Astrocyte (in vitro differentiated cells and primary cell): ENCODE measurements at regions not wholly inside any gene's neighbourhood (a gene's known extent, or its start where the extent isn't known, plus 50 kb on each side); places are given as distances from the start of the nearest gene placed in this dataset.

Source experiments
- CTCF ChIP-seq: IDR thresholded peaks from 2 replicates; pipeline ENCODE4 v1.5.1; 2011; ENCODE audit warnings: low read depth, mild to moderate bottlenecking, inconsistent platforms, low read length, moderate library complexity; ENCODE audit not compliant: insufficient read depth
- EZH2 ChIP-seq: IDR thresholded peaks from 2 replicates; pipeline ENCODE4 v1.6.1; 2012; ENCODE audit warnings: mild to moderate bottlenecking, low read length, inconsistent platforms; ENCODE audit not compliant: insufficient read depth

GRCh38 chr3:73705792-73706191, 81.1 kb upstream of the PDZRN3 start:
- TF ChIP-seq EZH2: no peak
- TF ChIP-seq CTCF: no peak
